Natural killer cell (primary cell): ENCODE measurements at regions not wholly inside any gene's neighbourhood (a gene's known extent, or its start where the extent isn't known, plus 50 kb on each side); places are given as distances from the start of the nearest gene placed in this dataset.

Source experiments
- ATAC-seq, 3 donors: fragments of 150-1000 bp in 2 of 3; fragments of 200-7000 bp in 1 of 3; cut with Tn5 transposase; 1 replicate in 1 of 3; 2 replicates in 2 of 3; pipeline ENCODE4 v1.10.0; 2021; ENCODE audit warnings: mild to moderate bottlenecking in 2 of 3, moderate library complexity in 2 of 3
- DNase-seq, 2 donors: peaks; one replicate each; pipeline versions ENCODE4 v3.0.0 to v3.0.0-alpha.2; 2013 to 2021; ENCODE audit warnings: mixed read lengths in 1 of 2
- H3K27ac ChIP-seq: one replicate; pipeline ENCODE4 v1.5.1; 2013; ENCODE audit warnings: mild to moderate bottlenecking, low read length
- H3K27me3 ChIP-seq: one replicate; pipeline ENCODE4 v1.6.1; 2013; ENCODE audit warnings: low read length; ENCODE audit not compliant: control insufficient read depth, insufficient read depth
- H3K36me3 ChIP-seq: one replicate; pipeline ENCODE4 v1.6.1; 2013; ENCODE audit warnings: low read length; ENCODE audit not compliant: control insufficient read depth, insufficient read depth
- H3K4me1 ChIP-seq: one replicate; pipeline ENCODE4 v1.6.1; 2013; ENCODE audit warnings: low read length; ENCODE audit not compliant: control insufficient read depth, insufficient read depth
- H3K4me3 ChIP-seq: one replicate; pipeline ENCODE4 v1.5.1; 2013; ENCODE audit warnings: low read length
- H3K9me3 ChIP-seq: one replicate; pipeline ENCODE4 v1.6.1; 2013; ENCODE audit warnings: low read length; ENCODE audit not compliant: control insufficient read depth, insufficient read depth
- H3K27ac Mint-ChIP-seq, 2 donors: one replicate each; pipeline ENCODE4 v1.8.0; 2022; ENCODE audit warnings: mild to moderate bottlenecking in 2 of 2, mixed read lengths in 2 of 2, moderate library complexity in 1 of 2
- H3K27me3 Mint-ChIP-seq, 2 donors: one replicate each; pipeline ENCODE4 v1.8.0; 2022; ENCODE audit warnings: low read depth in 2 of 2, mixed read lengths in 2 of 2
- H3K36me3 Mint-ChIP-seq: one replicate; pipeline ENCODE4 v1.8.0; 2022; ENCODE audit warnings: mixed read lengths
- H3K4me1 Mint-ChIP-seq, 2 donors: one replicate each; pipeline ENCODE4 v1.8.0; 2022; ENCODE audit warnings: mixed read lengths in 2 of 2
- H3K4me3 Mint-ChIP-seq: one replicate; pipeline ENCODE4 v1.8.0; 2022; ENCODE audit warnings: mild to moderate bottlenecking, moderate library complexity, mixed read lengths
- H3K9me3 Mint-ChIP-seq, 2 donors: one replicate each; pipeline ENCODE4 v1.8.0; 2022; ENCODE audit warnings: mixed read lengths in 2 of 2
- CTCF ChIP-seq: fragments of 200-600 bp; IDR thresholded peaks from one replicate; pipeline ENCODE4 v1.8.0; 2022; ENCODE audit warnings: antibody characterized with exemption
- WGBS: methylation state at CpG from one replicate; pipeline ENCODE4 v1.1.7; 2013; ENCODE audit warnings: missing lambda C conversion rate; ENCODE audit not compliant: insufficient coverage; 5-methylcytosine and 5-hydroxymethylcytosine counted together
- intact Hi-C: fragments of 100-400 bp; cut with micrococcal nuclease; formaldehyde crosslinking; loops from one replicate; pipeline ENCODE4 v1.14.2; 2022

- Histone ChIP-seq H3K9me3 (no peaks in the 10 kb centered on the region), H3K27ac (no peak overlapping the region), H3K36me3 (no peaks in the 10 kb centered on the region), H3K27me3 (no peaks in the 10 kb centered on the region), H3K4me1 (no peaks in the 10 kb centered on the region), H3K4me3 (no peak overlapping the region)
- Mint-ChIP-seq H3K27ac (no peak overlapping the region), H3K27me3 (no peaks in the 10 kb centered on the region), H3K9me3 (peaks cover 3 to 12% of the 10 kb centered on the region in 2 donors), H3K4me3 (no peak overlapping the region), H3K4me1 (no peaks in the 10 kb centered on the region), H3K36me3 (peaks cover 6% of the 10 kb centered on the region)
- 15% methylated on average over 1 of the region's 1 CpG for WGBS
- intact Hi-C loops = no loop called here
- TF ChIP-seq CTCF = no peak
- DNase-seq = no peak
- ATAC-seq = no peak
Measured at GRCh38 chr5:13357929-13358328, 586.6 kb downstream of the DNAH5 start.

GRCh38 chr5:13356226-13356625 is 588.3 kb downstream of the DNAH5 start:
- no peak overlapping the region for H3K4me3 ChIP-seq
- intact Hi-C loops = no loop called here
- TF ChIP-seq CTCF = no peak
- H3K27me3 Mint-ChIP-seq = no peaks in the 10 kb centered on the region
- H3K36me3 Mint-ChIP-seq = no peaks in the 10 kb centered on the region
- no peak for DNase-seq
- H3K9me3 ChIP-seq = no peaks in the 10 kb centered on the region
- no peaks in the 10 kb centered on the region for H3K4me1 ChIP-seq
- no peak for ATAC-seq
- no peaks in the 10 kb centered on the region for H3K27me3 ChIP-seq
- H3K36me3 ChIP-seq = no peaks in the 10 kb centered on the region
- H3K4me3 Mint-ChIP-seq = no peak overlapping the region
- no peaks in the 10 kb centered on the region for H3K4me1 Mint-ChIP-seq
- peaks cover 6 to 8% of the 10 kb centered on the region in 2 donors for H3K9me3 Mint-ChIP-seq
- no peak overlapping the region for H3K27ac Mint-ChIP-seq
- H3K27ac ChIP-seq = no peak overlapping the region
- WGBS = 100% methylated on average over 2 of the region's 3 CpGs

- Mint-ChIP-seq H3K27me3 (no peaks in the 10 kb centered on the region), H3K27ac (no peak overlapping the region), H3K4me1 (no peaks in the 10 kb centered on the region), H3K9me3 (peaks cover 7 to 8% of the 10 kb centered on the region in 2 donors), H3K4me3 (no peak overlapping the region), H3K36me3 (no peaks in the 10 kb centered on the region)
- H3K27ac ChIP-seq = no peak overlapping the region
- WGBS = 79% methylated on average over 2 of the region's 2 CpGs
- H3K27me3 ChIP-seq = no peaks in the 10 kb centered on the region
- DNase-seq = no peak
- H3K4me3 ChIP-seq = no peak overlapping the region
- intact Hi-C loops = no loop called here
- H3K4me1 ChIP-seq = no peaks in the 10 kb centered on the region
- H3K36me3 ChIP-seq = no peaks in the 10 kb centered on the region
- no peak for TF ChIP-seq CTCF
- H3K9me3 ChIP-seq = no peaks in the 10 kb centered on the region
- ATAC-seq = no peak
Measured at GRCh38 chr5:13354611-13355010, 589.9 kb downstream of the DNAH5 start.

GRCh38 chr5:13350767-13351166 is 593.7 kb downstream of the DNAH5 start:
- H3K27me3 Mint-ChIP-seq = no peaks in the 10 kb centered on the region
- Histone ChIP-seq H3K27me3 (no peaks in the 10 kb centered on the region), H3K4me3 (no peak overlapping the region), H3K9me3 (peaks cover 4% of the 10 kb centered on the region), H3K36me3 (no peaks in the 10 kb centered on the region), H3K4me1 (no peaks in the 10 kb centered on the region), H3K27ac (no peak overlapping the region)
- no peak for ATAC-seq
- H3K27ac Mint-ChIP-seq = no peak overlapping the region
- intact Hi-C loops = no loop called here
- 80% methylated on average over 2 of the region's 2 CpGs for WGBS
- DNase-seq = no peak
- H3K4me1 Mint-ChIP-seq = no peaks in the 10 kb centered on the region
- H3K36me3 Mint-ChIP-seq = no peaks in the 10 kb centered on the region
- H3K4me3 Mint-ChIP-seq = no peak overlapping the region
- H3K9me3 Mint-ChIP-seq = peaks cover 10% of the 10 kb centered on the region in 2 donors
- TF ChIP-seq CTCF = no peak
